GM18499 (cell line): ENCODE measurements at regions not wholly inside any gene's neighbourhood (a gene's known extent, or its start where the extent isn't known, plus 50 kb on each side); places are given as distances from the start of the nearest gene placed in this dataset.

ENCODE experiments used
- ATAC-seq: cut with Tn5 transposase; IDR thresholded peaks from one replicate; pipeline ENCODE4 v1.9.1; 2021; ENCODE audit warnings: moderate number of reproducible peaks; ENCODE audit not compliant: insufficient read depth, unreplicated experiment

GRCh38 chr12:42980441-42980840 lies 390.9 kb upstream of the PRICKLE1 start:
- no peak for ATAC-seq

DNA sequence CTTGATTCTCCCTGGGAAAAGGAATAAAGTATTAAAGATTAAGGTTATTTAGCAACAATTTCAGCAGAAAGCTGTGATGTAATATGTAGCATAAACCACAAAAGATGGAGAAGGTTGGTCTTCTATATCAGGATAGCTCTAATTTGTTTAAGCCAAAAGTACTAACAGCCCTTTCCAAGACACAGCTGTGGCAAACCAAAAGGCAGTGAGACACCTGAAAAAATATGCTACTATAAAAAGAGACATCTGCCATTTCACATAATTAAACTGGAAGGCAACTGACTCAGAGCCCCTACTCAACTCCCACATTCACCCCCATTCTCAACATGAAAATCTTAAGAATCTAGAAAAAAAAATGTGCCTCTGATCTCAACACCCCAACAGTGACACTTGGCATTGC lies 390.2 kb upstream of the PRICKLE1 start:
- ATAC-seq = no peak

DNA sequence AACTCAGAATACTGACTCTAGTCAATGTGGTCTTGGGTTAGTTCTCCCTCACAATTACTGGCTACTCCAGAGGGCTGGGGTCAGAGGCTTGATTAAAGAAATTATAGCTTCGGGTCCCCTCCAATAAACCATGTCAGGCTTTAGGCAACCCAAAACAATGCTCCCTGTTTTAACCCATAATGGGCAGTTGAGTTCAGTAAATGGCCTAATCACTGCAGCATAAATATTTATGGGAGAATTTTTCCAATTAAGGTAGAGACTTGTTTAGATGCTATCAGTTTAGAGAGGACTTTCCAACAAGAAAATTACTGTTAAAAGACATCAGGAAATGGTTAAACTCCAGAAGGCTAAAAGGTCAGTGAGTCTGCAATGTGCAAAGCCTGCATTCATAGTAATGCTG lies 389.2 kb upstream of the PRICKLE1 start:
- ATAC-seq = no peak

DNA sequence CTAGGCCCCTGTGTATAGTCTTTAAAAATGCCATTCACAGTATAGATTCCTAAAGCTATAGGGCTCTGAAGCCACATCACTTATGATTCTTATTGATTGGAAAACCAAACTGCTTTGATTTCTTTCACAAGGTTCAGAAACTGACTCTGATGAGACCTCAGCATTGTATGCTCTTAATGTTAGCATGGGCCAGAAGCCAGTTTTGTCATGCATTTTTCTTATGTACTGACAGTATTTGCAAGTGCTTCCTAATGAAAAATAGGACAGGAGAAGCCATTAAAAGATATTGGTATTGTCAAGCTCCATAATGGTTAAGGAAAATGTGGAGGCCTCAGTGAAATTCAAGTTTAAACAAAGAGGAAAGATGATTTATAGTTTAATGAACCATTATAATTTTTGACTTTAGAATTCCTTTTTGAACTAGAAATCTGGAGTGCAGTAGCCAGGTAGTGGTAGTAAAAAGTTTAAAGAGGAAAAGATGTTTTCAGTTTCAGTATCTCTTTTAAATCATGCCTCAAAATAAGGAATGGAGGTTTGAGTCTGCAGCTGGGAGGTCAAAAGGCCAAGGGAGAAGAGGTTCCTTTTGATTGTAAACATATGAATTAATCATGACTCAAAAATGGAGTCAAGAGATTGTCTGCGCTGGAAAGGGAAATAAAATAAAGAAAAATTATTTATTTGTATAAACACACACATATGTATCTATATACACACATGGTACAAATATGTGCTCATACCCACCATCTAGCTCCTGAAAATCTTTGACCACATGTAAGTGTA lies 388.1 kb upstream of the PRICKLE1 start:
- no peak for ATAC-seq

- no peak for ATAC-seq
Observed at GRCh38 chr12:42976620-42977019, 387.1 kb upstream of the PRICKLE1 start.

DNA sequence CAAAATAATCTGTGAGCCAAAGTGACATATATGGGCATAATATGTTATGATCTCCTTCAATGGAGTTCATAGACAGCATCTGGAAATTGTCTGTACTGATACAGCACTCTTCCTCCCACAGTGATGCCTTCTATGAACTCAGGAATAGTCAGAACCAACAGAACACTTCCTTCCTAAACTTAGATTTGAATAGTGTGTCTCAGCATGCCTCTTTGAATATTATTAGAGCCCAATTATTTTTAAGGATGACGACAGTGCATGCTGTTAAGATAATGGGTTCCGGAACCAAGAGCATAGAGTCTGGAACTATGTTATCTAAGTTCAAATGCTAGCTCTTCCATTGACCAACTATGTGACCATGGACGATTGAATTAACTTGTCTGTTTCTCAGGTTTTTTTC lies 386.6 kb upstream of the PRICKLE1 start:
- no peak for ATAC-seq

- ATAC-seq = no peak
Observed at GRCh38 chr12:42969355-42969754, 379.8 kb upstream of the PRICKLE1 start.

- no peak for ATAC-seq
Observed at GRCh38 chr12:42968426-42968825, 378.9 kb upstream of the PRICKLE1 start.

GRCh38 chr12:42967850-42968249 lies 378.3 kb upstream of the PRICKLE1 start:
- ATAC-seq = no peak

- ATAC-seq = no peak
Observed at GRCh38 chr12:42963988-42964387, 374.4 kb upstream of the PRICKLE1 start.

GRCh38 chr12:42962384-42962783 lies 372.8 kb upstream of the PRICKLE1 start:
- ATAC-seq = no peak

DNA sequence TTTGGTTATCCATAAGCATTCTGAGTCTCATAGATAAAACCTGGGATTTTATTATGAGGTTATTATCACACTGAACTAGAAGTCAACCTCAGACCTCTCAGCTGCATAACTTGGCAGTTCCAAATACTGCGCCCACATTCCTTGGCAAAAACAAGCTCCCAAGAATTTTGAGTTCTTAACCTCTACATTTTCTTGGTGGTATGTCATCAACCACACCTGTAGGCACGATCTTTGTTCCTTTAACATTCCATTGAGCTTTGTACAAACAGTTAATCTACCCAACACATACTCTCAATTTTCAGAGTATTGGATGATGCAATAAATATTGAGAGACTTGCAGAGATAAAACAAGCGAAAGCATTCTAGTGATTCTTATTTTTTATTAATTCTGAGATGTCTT lies 371.8 kb upstream of the PRICKLE1 start:
- ATAC-seq = no peak

DNA sequence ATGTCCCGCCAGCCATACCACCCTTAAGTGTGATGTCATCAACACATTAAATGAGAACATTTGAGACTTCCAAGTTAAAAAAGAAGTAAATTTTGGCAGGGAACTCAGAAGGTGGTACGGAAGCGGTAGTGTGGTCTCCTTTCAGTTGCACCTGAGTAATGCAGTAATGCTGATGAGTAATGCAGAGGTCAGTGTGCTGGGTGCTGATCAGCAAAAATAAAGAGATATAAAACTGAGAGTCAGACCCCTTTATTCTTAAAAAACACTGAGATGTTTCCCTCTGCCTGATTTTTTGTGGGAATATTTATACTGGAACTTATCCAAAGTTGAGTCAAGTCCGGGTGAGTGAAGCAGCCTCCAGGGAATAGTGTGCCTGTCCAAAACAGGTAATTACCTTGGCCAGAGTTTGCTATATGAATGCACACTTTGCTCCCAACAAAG lies 370.6 kb upstream of the PRICKLE1 start:
- ATAC-seq = no peak

GRCh38 chr12:42958291-42958674 lies 368.7 kb upstream of the PRICKLE1 start:
- ATAC-seq = no peak

DNA sequence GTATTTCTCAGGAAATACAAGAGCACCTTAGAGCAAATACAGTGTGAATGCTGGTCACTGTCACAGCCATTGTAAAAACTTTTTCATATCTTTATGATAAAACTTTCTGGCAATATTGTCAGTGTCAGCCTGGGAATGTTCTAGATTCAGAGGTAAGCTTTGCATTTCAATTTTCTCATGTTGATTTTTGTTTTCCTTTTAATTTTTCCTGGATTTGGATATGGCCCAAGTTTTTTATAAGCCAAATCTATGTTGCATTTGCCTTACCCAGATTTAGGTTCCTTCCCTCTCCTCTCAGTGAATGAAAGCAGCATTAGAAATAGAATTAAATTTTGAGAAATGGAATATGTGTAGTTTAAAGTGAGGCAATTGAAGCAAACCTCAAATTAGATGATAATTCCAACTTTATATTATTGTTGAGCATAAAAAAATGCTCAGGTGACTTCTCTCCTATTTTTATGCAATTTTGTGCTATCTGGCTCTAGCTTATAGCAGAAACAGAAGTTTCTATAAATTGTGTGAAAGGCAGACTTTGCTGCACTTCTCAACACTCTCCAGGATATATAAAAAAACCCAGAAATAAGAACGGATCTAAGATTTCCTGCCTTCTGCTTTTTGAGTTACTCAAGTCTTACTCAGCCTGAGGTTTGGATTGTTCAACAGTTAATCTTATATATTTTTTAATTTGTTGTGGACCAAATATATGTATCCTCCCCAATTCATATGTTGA lies 368.2 kb upstream of the PRICKLE1 start:
- no peak for ATAC-seq

- no peak for ATAC-seq
Observed at GRCh38 chr12:42957136-42957535, 367.6 kb upstream of the PRICKLE1 start.

DNA sequence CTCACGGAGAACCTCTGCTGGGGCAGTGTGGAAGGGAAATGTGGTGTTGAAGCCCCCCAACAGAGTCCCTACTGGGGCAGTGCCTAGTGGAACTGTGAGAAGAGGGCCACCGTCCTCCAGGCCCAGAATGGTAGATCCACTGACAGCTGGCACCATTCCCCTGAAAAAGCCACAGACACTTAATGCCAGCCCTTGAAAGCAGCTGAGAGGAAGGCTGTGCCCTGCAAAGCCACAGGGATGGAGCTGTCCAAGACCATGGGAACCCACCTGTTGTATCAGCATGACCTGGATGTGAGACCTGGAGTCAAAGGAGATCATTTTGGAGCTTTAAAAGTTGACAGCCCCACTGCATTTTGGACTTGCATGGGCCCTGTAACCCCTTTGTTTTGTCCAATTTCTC lies 363.5 kb upstream of the PRICKLE1 start:
- ATAC-seq = no peak

- no peak for ATAC-seq
Observed at GRCh38 chr12:42946871-42947381, 357.4 kb upstream of the PRICKLE1 start.

DNA sequence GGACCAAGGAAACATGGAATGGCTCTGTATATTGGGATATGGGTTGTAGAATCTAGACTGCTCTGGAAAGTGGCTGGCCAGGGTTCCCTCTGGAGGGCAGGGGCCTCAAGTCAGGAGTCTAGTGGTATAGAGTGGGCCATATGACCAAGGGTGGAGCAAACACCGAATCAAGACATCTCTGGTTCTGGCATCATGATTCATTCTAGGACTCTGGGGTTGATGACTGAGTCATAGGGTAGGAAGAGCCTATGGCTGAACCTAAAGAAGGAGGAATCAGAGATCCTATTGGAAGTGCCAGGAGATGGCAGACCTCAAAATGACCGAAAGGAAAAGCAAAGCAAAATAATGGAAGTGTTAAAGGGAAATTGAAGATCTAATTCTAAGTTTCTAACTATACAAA lies 356.4 kb upstream of the PRICKLE1 start:
- ATAC-seq = no peak

- no peak for ATAC-seq
Observed at GRCh38 chr12:42944516-42944915, 355.0 kb upstream of the PRICKLE1 start.

- ATAC-seq = no peak
Observed at GRCh38 chr12:42936991-42937390, 347.4 kb upstream of the PRICKLE1 start.

- ATAC-seq = no peak
Observed at GRCh38 chr12:42936260-42936659, 346.7 kb upstream of the PRICKLE1 start.
